OCI-LY7 (cell line): ENCODE measurements at regions not wholly inside any gene's neighbourhood (a gene's known extent, or its start where the extent isn't known, plus 50 kb on each side); places are given as distances from the start of the nearest gene placed in this dataset.

Experiments used
- EZH2phosphoT487 ChIP-seq: fragments of 200-600 bp; sonication (generic); IDR thresholded peaks from 2 replicates; pipeline ENCODE4 v1.6.1; 2018; ENCODE audit warnings: low read depth, borderline replicate concordance, mild to moderate bottlenecking, mixed run types, antibody characterized with exemption, low read length, moderate library complexity, mixed read lengths
- TF ChIP-seq, protein P1 (sequence below): fragments of 200-600 bp; sonication (generic); conservative IDR thresholded peaks from 2 replicates; pipeline ENCODE4 v1.5.1; 2014; ENCODE audit warnings: mild to moderate bottlenecking, antibody characterized with exemption, low read length, moderate library complexity, mixed read lengths

DNA sequence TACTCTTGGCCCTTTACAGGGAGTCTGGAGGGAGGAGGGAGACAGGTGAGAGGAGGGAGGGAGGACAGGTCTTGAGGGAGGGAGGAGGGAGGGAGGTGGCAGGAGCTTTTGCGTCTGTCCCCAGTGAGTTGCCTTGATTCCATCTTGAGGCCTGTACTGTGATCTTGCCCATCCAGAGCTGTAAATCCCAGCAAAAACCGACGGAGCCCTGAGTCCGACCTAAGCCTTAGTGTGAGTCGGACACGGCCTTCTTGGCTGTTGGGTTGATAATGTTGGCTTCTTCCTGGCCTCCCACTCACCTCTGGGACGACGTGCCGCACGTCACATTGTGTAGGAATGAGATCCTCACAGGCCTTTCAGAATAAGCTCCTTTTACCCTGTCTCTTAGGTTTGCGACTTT lies 72.5 kb downstream of the RGS12 start:
- TF ChIP-seq, protein P1, sequence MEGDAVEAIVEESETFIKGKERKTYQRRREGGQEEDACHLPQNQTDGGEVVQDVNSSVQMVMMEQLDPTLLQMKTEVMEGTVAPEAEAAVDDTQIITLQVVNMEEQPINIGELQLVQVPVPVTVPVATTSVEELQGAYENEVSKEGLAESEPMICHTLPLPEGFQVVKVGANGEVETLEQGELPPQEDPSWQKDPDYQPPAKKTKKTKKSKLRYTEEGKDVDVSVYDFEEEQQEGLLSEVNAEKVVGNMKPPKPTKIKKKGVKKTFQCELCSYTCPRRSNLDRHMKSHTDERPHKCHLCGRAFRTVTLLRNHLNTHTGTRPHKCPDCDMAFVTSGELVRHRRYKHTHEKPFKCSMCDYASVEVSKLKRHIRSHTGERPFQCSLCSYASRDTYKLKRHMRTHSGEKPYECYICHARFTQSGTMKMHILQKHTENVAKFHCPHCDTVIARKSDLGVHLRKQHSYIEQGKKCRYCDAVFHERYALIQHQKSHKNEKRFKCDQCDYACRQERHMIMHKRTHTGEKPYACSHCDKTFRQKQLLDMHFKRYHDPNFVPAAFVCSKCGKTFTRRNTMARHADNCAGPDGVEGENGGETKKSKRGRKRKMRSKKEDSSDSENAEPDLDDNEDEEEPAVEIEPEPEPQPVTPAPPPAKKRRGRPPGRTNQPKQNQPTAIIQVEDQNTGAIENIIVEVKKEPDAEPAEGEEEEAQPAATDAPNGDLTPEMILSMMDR: no peak
- TF ChIP-seq EZH2phosphoT487: no peak
